Loucy (cell line): ENCODE measurements at regions not wholly inside any gene's neighbourhood (a gene's known extent, or its start where the extent isn't known, plus 50 kb on each side); places are given as distances from the start of the nearest gene placed in this dataset.

Experiments used
- H2AFZ ChIP-seq: fragments of 200-600 bp; sonication (generic); 2 replicates; pipeline ENCODE4 v1.6.0; 2016; ENCODE audit warnings: antibody characterized with exemption, mild to moderate bottlenecking, low read length, moderate library complexity
- H3F3A ChIP-seq: fragments of 200-600 bp; 2 replicates; pipeline ENCODE4 v1.6.0; 2016; ENCODE audit warnings: antibody characterized with exemption, low read depth, mild to moderate bottlenecking
- H3K27me3 ChIP-seq: fragments of 200-600 bp; sonication (generic); 2 replicates; pipeline ENCODE4 v1.6.1; 2014; ENCODE audit warnings: low read length, mild to moderate bottlenecking; ENCODE audit not compliant: insufficient read depth, poor library complexity, severe bottlenecking
- H3K36me3 ChIP-seq: fragments of 200-600 bp; sonication (generic); 2 replicates; pipeline ENCODE4 v1.6.1; 2016; ENCODE audit warnings: low read length; ENCODE audit not compliant: insufficient read depth
- H3K4me1 ChIP-seq: fragments of 200-600 bp; sonication (generic); 2 replicates; pipeline ENCODE4 v1.5.1; 2014; ENCODE audit warnings: low read length, mild to moderate bottlenecking; ENCODE audit not compliant: insufficient read depth, poor library complexity, severe bottlenecking
- H3K4me2 ChIP-seq: fragments of 200-600 bp; sonication (generic); 2 replicates; pipeline ENCODE4 v1.6.0; 2014; ENCODE audit warnings: antibody characterized with exemption, low read length, low read depth, mild to moderate bottlenecking; ENCODE audit not compliant: poor library complexity, severe bottlenecking
- H3K4me3 ChIP-seq: fragments of 200-600 bp; sonication (generic); 2 replicates; pipeline ENCODE4 v1.5.1; 2014; ENCODE audit warnings: low read length, mild to moderate bottlenecking, mixed read lengths; ENCODE audit not compliant: poor library complexity, severe bottlenecking
- H3K79me2 ChIP-seq: fragments of 200-600 bp; sonication (generic); 2 replicates; pipeline ENCODE4 v1.6.1; 2014; ENCODE audit warnings: low read length; ENCODE audit not compliant: insufficient read depth
- H3K9ac ChIP-seq: fragments of 200-600 bp; sonication (generic); 2 replicates; pipeline ENCODE4 v1.6.0; 2014; ENCODE audit warnings: mild to moderate bottlenecking, low read depth, low read length, moderate library complexity; ENCODE audit not compliant: poor library complexity, severe bottlenecking
- H3K9me2 ChIP-seq: fragments of 200-600 bp; sonication (generic); replicated peaks from 2 replicates; pipeline ENCODE4 v1.6.1; 2016; ENCODE audit warnings: low read depth, low read length, mixed read lengths
- H3K9me3 ChIP-seq: fragments of 200-600 bp; sonication (generic); 2 replicates; pipeline ENCODE4 v1.6.1; 2014; ENCODE audit warnings: mild to moderate bottlenecking, antibody characterized with exemption, low read length, low read depth; ENCODE audit not compliant: insufficient read depth
- H4K20me1 ChIP-seq: fragments of 200-600 bp; sonication (generic); 2 replicates; pipeline ENCODE4 v1.6.0; 2014; ENCODE audit warnings: antibody characterized with exemption, low read length, mild to moderate bottlenecking; ENCODE audit not compliant: insufficient read depth, poor library complexity, severe bottlenecking
- EZH2phosphoT487 ChIP-seq: fragments of 200-600 bp; IDR thresholded peaks from 2 replicates; pipeline ENCODE4 v1.6.1; 2018; ENCODE audit warnings: antibody characterized with exemption, mild to moderate bottlenecking, moderate library complexity, borderline replicate concordance
- TF ChIP-seq, protein P1 (sequence below): fragments of 200-600 bp; sonication (generic); conservative IDR thresholded peaks from 2 replicates; pipeline ENCODE4 v1.5.1; 2014; ENCODE audit warnings: mild to moderate bottlenecking, antibody characterized with exemption, low read length

DNA sequence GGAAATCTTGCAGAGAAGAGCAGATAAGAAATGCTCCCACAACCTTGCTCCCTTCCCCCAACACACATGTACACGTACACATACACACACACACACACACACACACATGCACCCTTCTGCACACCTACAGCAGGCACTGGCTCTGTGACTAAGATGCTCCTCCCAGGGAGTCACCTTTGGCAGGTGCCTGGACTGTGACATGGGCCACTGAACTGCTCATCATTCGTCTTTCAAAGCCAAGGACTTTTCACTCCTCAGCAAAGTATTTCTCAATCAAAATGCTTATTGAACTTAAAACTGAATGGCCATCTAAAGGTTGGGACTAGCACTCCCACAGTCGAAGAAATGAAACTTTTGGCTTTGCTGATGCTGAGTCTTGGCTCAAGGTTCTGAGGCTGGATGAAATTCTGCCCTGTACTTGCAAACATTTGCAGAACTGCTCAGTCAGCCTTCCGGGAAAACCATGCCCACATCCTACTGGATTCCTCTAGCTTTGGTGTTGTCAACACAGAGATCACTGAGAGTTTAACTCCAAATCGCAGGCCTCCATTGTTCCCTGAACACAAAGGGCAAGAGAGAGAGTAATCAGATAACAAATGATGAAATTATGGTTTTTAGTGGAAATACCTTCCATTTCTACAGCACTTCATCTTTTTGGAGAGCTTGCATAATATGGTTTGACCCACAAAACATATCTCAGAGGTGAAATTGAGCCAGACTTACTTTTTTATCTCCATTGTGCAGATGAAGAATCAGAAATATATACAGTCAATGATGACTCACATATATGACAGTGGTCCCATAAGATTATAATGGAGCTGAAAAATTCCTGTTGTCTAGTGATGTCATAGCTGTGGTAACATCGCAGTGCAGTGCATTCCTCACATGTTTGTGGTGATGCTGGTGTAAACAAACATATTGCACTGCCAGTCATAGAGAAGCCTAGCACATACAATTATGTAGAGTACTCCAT, 72.4 kb upstream of the BCAR3 start:
- H4K20me1 ChIP-seq: no peaks in the 10 kb centered on the region
- H3F3A ChIP-seq: no peaks in the 10 kb centered on the region
- no peaks in the 10 kb centered on the region for H3K9me3 ChIP-seq
- H3K4me2 ChIP-seq: no peak overlapping the region
- H3K4me1 ChIP-seq: peaks cover 22% of the 10 kb centered on the region
- no peaks in the 10 kb centered on the region for H3K9me2 ChIP-seq
- H3K4me3 ChIP-seq: no peak overlapping the region
- H3K79me2 ChIP-seq: no peaks in the 10 kb centered on the region
- H2AFZ ChIP-seq: no peak overlapping the region
- H3K27me3 ChIP-seq: no peaks in the 10 kb centered on the region
- TF ChIP-seq, protein P1, sequence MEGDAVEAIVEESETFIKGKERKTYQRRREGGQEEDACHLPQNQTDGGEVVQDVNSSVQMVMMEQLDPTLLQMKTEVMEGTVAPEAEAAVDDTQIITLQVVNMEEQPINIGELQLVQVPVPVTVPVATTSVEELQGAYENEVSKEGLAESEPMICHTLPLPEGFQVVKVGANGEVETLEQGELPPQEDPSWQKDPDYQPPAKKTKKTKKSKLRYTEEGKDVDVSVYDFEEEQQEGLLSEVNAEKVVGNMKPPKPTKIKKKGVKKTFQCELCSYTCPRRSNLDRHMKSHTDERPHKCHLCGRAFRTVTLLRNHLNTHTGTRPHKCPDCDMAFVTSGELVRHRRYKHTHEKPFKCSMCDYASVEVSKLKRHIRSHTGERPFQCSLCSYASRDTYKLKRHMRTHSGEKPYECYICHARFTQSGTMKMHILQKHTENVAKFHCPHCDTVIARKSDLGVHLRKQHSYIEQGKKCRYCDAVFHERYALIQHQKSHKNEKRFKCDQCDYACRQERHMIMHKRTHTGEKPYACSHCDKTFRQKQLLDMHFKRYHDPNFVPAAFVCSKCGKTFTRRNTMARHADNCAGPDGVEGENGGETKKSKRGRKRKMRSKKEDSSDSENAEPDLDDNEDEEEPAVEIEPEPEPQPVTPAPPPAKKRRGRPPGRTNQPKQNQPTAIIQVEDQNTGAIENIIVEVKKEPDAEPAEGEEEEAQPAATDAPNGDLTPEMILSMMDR: no peak
- no peak for TF ChIP-seq EZH2phosphoT487
- H3K9ac ChIP-seq: no peak overlapping the region
- no peaks in the 10 kb centered on the region for H3K36me3 ChIP-seq

DNA sequence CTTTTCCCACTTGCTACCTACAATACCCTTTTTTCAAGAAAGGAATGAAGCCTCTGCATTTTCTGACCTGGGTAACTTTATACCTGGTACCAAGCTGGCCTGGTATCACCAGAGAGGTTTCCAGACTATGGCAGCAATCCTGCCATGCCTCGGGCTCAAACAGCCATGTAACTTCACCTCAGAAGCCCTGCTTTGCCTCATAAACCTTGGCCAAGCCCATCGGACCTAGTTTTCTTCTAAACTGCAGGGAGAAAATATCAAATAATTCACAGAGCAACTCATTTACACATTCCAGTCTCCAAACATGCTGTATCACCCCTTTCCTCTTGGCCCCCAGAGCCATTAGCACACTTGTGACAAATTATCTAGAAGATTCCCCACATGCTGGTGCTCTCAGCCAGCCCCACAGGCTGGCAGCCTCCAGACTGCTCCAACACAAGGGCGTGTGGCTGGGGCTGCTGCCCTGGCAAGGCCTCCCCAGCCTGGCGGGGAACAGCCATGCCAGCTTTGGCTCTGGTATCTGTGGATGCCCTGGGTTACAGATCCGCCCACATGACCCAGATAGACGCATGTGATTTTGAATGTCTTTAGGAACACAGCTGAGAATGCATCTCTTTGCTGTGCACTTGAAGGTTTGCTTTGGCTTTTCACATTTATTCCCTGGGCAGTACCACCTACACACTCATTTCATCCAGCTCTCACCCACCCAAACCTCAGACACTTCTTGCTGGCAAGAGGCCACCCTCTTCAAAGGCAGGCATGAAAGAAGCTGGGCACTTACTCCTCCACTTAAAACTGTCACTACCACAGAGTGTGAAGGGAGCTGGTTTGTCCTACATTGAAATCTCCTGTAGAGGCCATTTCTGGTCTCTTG, 70.0 kb upstream of the BCAR3 start:
- Histone ChIP-seq H3K9me3 (no peaks in the 10 kb centered on the region), H4K20me1 (no peaks in the 10 kb centered on the region), H3K79me2 (no peaks in the 10 kb centered on the region), H3F3A (no peaks in the 10 kb centered on the region), H2AFZ (peak overlapping the region; percentile 79), H3K36me3 (no peaks in the 10 kb centered on the region), H3K9me2 (no peaks in the 10 kb centered on the region), H3K4me1 (peaks cover 21% of the 10 kb centered on the region), H3K4me3 (no peak overlapping the region), H3K27me3 (peaks cover 4% of the 10 kb centered on the region), H3K9ac (peak overlapping the region; percentile 2), H3K4me2 (peak overlapping the region; percentile 51)
- TF ChIP-seq, protein P1: no peak
- TF ChIP-seq EZH2phosphoT487: no peak

DNA sequence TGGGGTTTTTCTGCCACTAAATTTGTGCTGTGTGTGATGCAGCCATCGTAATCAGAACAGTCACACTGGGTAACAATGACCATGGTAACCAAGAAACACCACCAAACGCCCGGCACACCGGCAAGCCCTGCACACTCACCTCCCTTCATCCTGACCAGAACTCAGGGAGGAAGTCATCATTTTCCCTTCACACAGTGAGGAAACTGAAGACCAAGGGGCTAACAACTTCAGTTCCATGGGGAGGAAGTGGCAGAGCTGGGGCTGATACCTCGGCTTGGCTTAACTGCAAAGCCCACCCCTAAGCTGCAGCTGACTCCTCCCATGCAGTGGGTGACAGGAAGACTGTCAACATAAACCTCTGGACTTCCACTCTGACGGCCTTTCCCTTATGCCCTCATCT, 69.3 kb upstream of the BCAR3 start:
- Histone ChIP-seq H3K79me2 (no peaks in the 10 kb centered on the region), H2AFZ (peak overlapping the region; percentile 79), H3K4me1 (peaks cover 21% of the 10 kb centered on the region), H3K4me3 (peak overlapping the region; percentile 17), H3K36me3 (no peaks in the 10 kb centered on the region), H4K20me1 (no peaks in the 10 kb centered on the region), H3K27me3 (peaks cover 5% of the 10 kb centered on the region), H3K9me3 (no peaks in the 10 kb centered on the region), H3K9ac (peak overlapping the region; percentile 26), H3K9me2 (no peaks in the 10 kb centered on the region), H3K4me2 (peak overlapping the region; percentile 51), H3F3A (no peaks in the 10 kb centered on the region)
- TF ChIP-seq EZH2phosphoT487: no peak
- TF ChIP-seq, protein P1: no peak
